ENCODE measurements at regions not wholly inside any gene's neighbourhood (a gene's known extent, or its start where the extent isn't known, plus 50 kb on each side); places are given as distances from the start of the nearest gene placed in this dataset.

GRCh38 chr2:2456721-2457120 is 125.6 kb upstream of the MYT1L start:
- Histone ChIP-seq H3K4me3 (ENCODE audit: control extremely low read depth in 1 of 5, extremely low read depth in 1 of 5, insufficient read depth in 1 of 5, low read depth in 2 of 5, low read length in 4 of 5) (no peak overlapping the region), H3K79me2 (ENCODE audit: control insufficient read depth, insufficient read depth, low read length) (no peaks in the 10 kb centered on the region), H3K4me2 (replicated peaks; ENCODE audit: low read depth, low read length, poor library complexity, severe bottlenecking) (no peak overlapping the region), H2AFZ (ENCODE audit: insufficient read depth, low read depth, low read length, poor library complexity, severe bottlenecking) (no peak overlapping the region), H3K9ac (ENCODE audit: low read length) (no peak overlapping the region), H3K4me1 (ENCODE audit: control insufficient read depth in 2 of 2, insufficient read depth in 2 of 2, low read length in 2 of 2) (no peaks in the 10 kb centered on the region), H3K36me3 (replicated peaks in 1 of 2; ENCODE audit: control extremely low read depth in 1 of 2, control insufficient read depth in 1 of 2, extremely low read depth in 1 of 2, insufficient read depth in 2 of 2, low read length in 1 of 2) (no peaks in the 10 kb centered on the region), H3K27me3 (replicated peaks in 1 of 4; ENCODE audit: control extremely low read depth in 1 of 4, control insufficient read depth in 3 of 4, insufficient read depth in 4 of 4, low read length in 3 of 4) (no peaks in the 10 kb centered on the region), H3K27ac (ENCODE audit: low read length in 2 of 2) (no peak overlapping the region), H4K20me1 (ENCODE audit: control insufficient read depth, insufficient read depth, low read length, poor library complexity, severe bottlenecking) (no peaks in the 10 kb centered on the region), H3K9me3 (ENCODE audit: control extremely low read depth in 1 of 3, control insufficient read depth in 2 of 3, insufficient read depth in 1 of 3, low read length in 2 of 3) (no peaks in the 10 kb centered on the region)
- H3K9me3 Mint-ChIP-seq (ENCODE audit: insufficient read depth), result peaks cover 2% of the 10 kb centered on the region
- DNase-seq (no peak), ATAC-seq (ENCODE audit: low read depth) (no peak)
- no peak overlapping the region for H3K27ac Mint-ChIP-seq
- H3K4me1 Mint-ChIP-seq, result no peaks in the 10 kb centered on the region
- H3K4me3 Mint-ChIP-seq, result no peak overlapping the region
- intact Hi-C loops (cut with micrococcal nuclease), result no loop called here
- TF ChIP-seq CTCF (IDR thresholded peaks at IDR 0.05) (no peak), EZH2 (IDR thresholded peaks at IDR 0.05; ENCODE audit: borderline replicate concordance, insufficient read depth, low read depth, low read length, poor library complexity, severe bottlenecking) (no peak)
- H3K27me3 Mint-ChIP-seq, result no peaks in the 10 kb centered on the region
- ChIA-PET POLR2A (no interaction called here), CTCF (no interaction called here)
- WGBS (ENCODE audit: insufficient coverage), result 89% methylated on average over 1 of the region's 7 CpGs

GRCh38 chr2:2455151-2455550 is 124.1 kb upstream of the MYT1L start:
- Histone ChIP-seq H3K36me3 (replicated peaks in 1 of 2; ENCODE audit: control extremely low read depth in 1 of 2, control insufficient read depth in 1 of 2, extremely low read depth in 1 of 2, insufficient read depth in 2 of 2, low read length in 1 of 2) (no peaks in the 10 kb centered on the region), H3K4me3 (ENCODE audit: control extremely low read depth in 1 of 5, extremely low read depth in 1 of 5, insufficient read depth in 1 of 5, low read depth in 2 of 5, low read length in 4 of 5) (no peak overlapping the region), H3K27me3 (replicated peaks in 1 of 4; ENCODE audit: control extremely low read depth in 1 of 4, control insufficient read depth in 3 of 4, insufficient read depth in 4 of 4, low read length in 3 of 4) (no peaks in the 10 kb centered on the region), H4K20me1 (ENCODE audit: control insufficient read depth, insufficient read depth, low read length, poor library complexity, severe bottlenecking) (no peaks in the 10 kb centered on the region), H3K9me3 (ENCODE audit: control extremely low read depth in 1 of 3, control insufficient read depth in 2 of 3, insufficient read depth in 1 of 3, low read length in 2 of 3) (no peaks in the 10 kb centered on the region), H3K4me2 (replicated peaks; ENCODE audit: low read depth, low read length, poor library complexity, severe bottlenecking) (no peak overlapping the region), H3K4me1 (ENCODE audit: control insufficient read depth in 2 of 2, insufficient read depth in 2 of 2, low read length in 2 of 2) (no peaks in the 10 kb centered on the region), H3K9ac (ENCODE audit: low read length) (no peak overlapping the region), H3K27ac (ENCODE audit: low read length in 2 of 2) (no peak overlapping the region), H2AFZ (ENCODE audit: insufficient read depth, low read depth, low read length, poor library complexity, severe bottlenecking) (no peak overlapping the region), H3K79me2 (ENCODE audit: control insufficient read depth, insufficient read depth, low read length) (no peaks in the 10 kb centered on the region)
- Mint-ChIP-seq H3K27me3 (no peaks in the 10 kb centered on the region), H3K4me1 (no peaks in the 10 kb centered on the region), H3K27ac (no peak overlapping the region), H3K4me3 (no peak overlapping the region), H3K9me3 (ENCODE audit: insufficient read depth) (peaks cover 4% of the 10 kb centered on the region)
- DNase-seq (no peak), ATAC-seq (ENCODE audit: low read depth) (no peak)
- WGBS (ENCODE audit: insufficient coverage), result 88% methylated on average over 1 of the region's 6 CpGs
- ChIA-PET POLR2A (no interaction called here), CTCF (no interaction called here)
- intact Hi-C loops (cut with micrococcal nuclease), result no loop called here
- TF ChIP-seq EZH2 (IDR thresholded peaks at IDR 0.05; ENCODE audit: borderline replicate concordance, insufficient read depth, low read depth, low read length, poor library complexity, severe bottlenecking) (no peak), CTCF (IDR thresholded peaks at IDR 0.05) (no peak)
